Suppressor macrophage (primary cell): ENCODE measurements at regions not wholly inside any gene's neighbourhood (a gene's known extent, or its start where the extent isn't known, plus 50 kb on each side); places are given as distances from the start of the nearest gene placed in this dataset.
"Not testable (repeated sequence)": the region's sequence is repeated elsewhere in the genome, so short reads cannot be mapped to it uniquely, and the experiment has no call there.

Experiments
- DNase-seq, 4 experiments: peaks; one replicate each; pipeline ENCODE4 v3.0.0-alpha.2; 2020 to 2022

GRCh38 chr10:57959318-57960006 lies 308.2 kb downstream of the IPMK start:
- no peak for DNase-seq

GRCh38 chr10:57955076-57955475 lies 312.6 kb downstream of the IPMK start:
- no peak for DNase-seq

- DNase-seq = no peak
These were observed 315.0 kb downstream of the IPMK start for GRCh38 chr10:57952741-57953140.

- no peak for DNase-seq
These were observed 317.2 kb downstream of the IPMK start for GRCh38 chr10:57950442-57950974.

- no peak for DNase-seq
These were observed 318.9 kb downstream of the IPMK start for GRCh38 chr10:57948796-57949195.

GRCh38 chr10:57946833-57947232 lies 320.9 kb downstream of the IPMK start:
- no peak for DNase-seq

- no peak for DNase-seq
These were observed 324.0 kb downstream of the IPMK start for GRCh38 chr10:57943701-57944100.

- DNase-seq = no peak
These were observed 342.6 kb downstream of the IPMK start for GRCh38 chr10:57925045-57925444.

- DNase-seq = no peak
These were observed 346.6 kb downstream of the IPMK start for GRCh38 chr10:57921140-57921539.

- no peak for DNase-seq
These were observed 347.8 kb downstream of the IPMK start for GRCh38 chr10:57919864-57920263.

- DNase-seq = no peak
These were observed 350.7 kb downstream of the IPMK start for GRCh38 chr10:57917019-57917418.

- no peak for DNase-seq
These were observed 361.8 kb downstream of the IPMK start for GRCh38 chr10:57905861-57906260.

- no peak for DNase-seq
These were observed 362.7 kb downstream of the IPMK start for GRCh38 chr10:57905010-57905409.

- no peak for DNase-seq
These were observed 369.5 kb downstream of the IPMK start for GRCh38 chr10:57898231-57898630.

- no peak for DNase-seq
These were observed 370.1 kb downstream of the IPMK start for GRCh38 chr10:57897611-57898010.

GRCh38 chr10:57894361-57894760 lies 373.3 kb downstream of the IPMK start:
- DNase-seq = no peak

GRCh38 chr10:57891201-57892006 lies 376.3 kb downstream of the IPMK start:
- DNase-seq = no peak

- DNase-seq = no peak
These were observed 377.0 kb downstream of the IPMK start for GRCh38 chr10:57890691-57891090.

GRCh38 chr10:57885618-57885968 lies 382.1 kb downstream of the IPMK start:
- not testable (repeated sequence) for DNase-seq

GRCh38 chr10:57884965-57885617 lies 382.6 kb downstream of the IPMK start:
- DNase-seq = no peak

- no peak for DNase-seq
These were observed 383.3 kb downstream of the IPMK start for GRCh38 chr10:57884407-57884806.

GRCh38 chr10:57880446-57881227 lies 387.1 kb downstream of the IPMK start:
- DNase-seq = no peak

- DNase-seq = no peak
These were observed 392.9 kb downstream of the IPMK start for GRCh38 chr10:57874810-57875209.
